Large intestine (tissue), 3 donors: ENCODE measurements at regions not wholly inside any gene's neighbourhood (a gene's known extent, or its start where the extent isn't known, plus 50 kb on each side); places are given as distances from the start of the nearest gene placed in this dataset.

Experiments used
- DNase-seq, 2 donors: peaks; one replicate each; pipeline versions ENCODE4 v3.0.0 to v3.0.0-alpha.2; 2013
- H3K27ac ChIP-seq: one replicate; pipeline ENCODE4 v1.5.1; 2013; ENCODE audit warnings: low read length
- H3K27me3 ChIP-seq: 2 replicates; pipeline ENCODE4 v1.6.1; 2013; ENCODE audit warnings: low read length; ENCODE audit not compliant: control insufficient read depth, insufficient read depth
- H3K36me3 ChIP-seq: 2 replicates; pipeline ENCODE4 v1.6.1; 2013; ENCODE audit warnings: low read length; ENCODE audit not compliant: control insufficient read depth, insufficient read depth
- H3K4me1 ChIP-seq: one replicate; pipeline ENCODE4 v1.6.1; 2013; ENCODE audit warnings: low read length; ENCODE audit not compliant: control insufficient read depth, insufficient read depth
- H3K4me3 ChIP-seq: one replicate; pipeline ENCODE4 v1.5.1; 2013; ENCODE audit warnings: low read length
- H3K9me3 ChIP-seq: one replicate; pipeline ENCODE4 v1.6.1; 2013; ENCODE audit warnings: mild to moderate bottlenecking, low read depth, low read length, moderate library complexity; ENCODE audit not compliant: control insufficient read depth
- WGBS: methylation state at CpG from one replicate; pipeline ENCODE4 v1.1.5; 2013; ENCODE audit warnings: low lambda C conversion rate; ENCODE audit not compliant: insufficient coverage; 5-methylcytosine and 5-hydroxymethylcytosine counted together

- H3K27ac ChIP-seq = no peak overlapping the region
- H3K36me3 ChIP-seq = no peaks in the 10 kb centered on the region
- no peak overlapping the region for H3K4me3 ChIP-seq
- no peak for DNase-seq
- H3K27me3 ChIP-seq = no peaks in the 10 kb centered on the region
- no peaks in the 10 kb centered on the region for H3K9me3 ChIP-seq
- no peaks in the 10 kb centered on the region for H3K4me1 ChIP-seq
These were observed 645.6 kb downstream of the RNF144B start for GRCh38 chr6:19032591-19033295.

- no peaks in the 10 kb centered on the region for H3K36me3 ChIP-seq
- H3K4me1 ChIP-seq = no peaks in the 10 kb centered on the region
- H3K27me3 ChIP-seq = no peaks in the 10 kb centered on the region
- no CpG with 5 or more reads among the region's 1 CpG for WGBS
- H3K4me3 ChIP-seq = no peak overlapping the region
- H3K27ac ChIP-seq = no peak overlapping the region
- DNase-seq = no peak
- H3K9me3 ChIP-seq = no peaks in the 10 kb centered on the region
These were observed 646.5 kb downstream of the RNF144B start for GRCh38 chr6:19033683-19034082.

DNA sequence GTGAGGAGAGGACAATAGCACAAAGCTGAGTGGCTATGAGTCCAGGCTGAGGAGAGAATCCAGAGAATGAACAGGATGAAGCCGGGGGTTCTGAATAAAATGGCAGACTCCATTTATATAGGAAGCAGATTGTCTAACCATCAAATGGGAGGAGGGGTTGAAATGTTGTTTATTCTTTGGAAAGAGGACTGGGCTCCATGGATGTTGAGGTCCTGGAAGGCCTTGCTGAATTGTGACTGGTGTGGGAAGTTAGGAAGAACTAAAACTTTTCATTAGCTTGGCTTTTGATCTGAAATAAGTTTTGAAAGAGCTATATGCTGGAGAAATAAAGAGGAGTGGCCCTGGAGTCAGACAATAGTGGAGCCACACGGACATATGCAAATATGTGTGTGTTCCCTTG is 647.8 kb downstream of the RNF144B start:
- no peak overlapping the region for H3K27ac ChIP-seq
- WGBS = no CpG with 5 or more reads among the region's 2 CpGs
- H3K4me1 ChIP-seq = no peaks in the 10 kb centered on the region
- no peaks in the 10 kb centered on the region for H3K9me3 ChIP-seq
- H3K36me3 ChIP-seq = no peaks in the 10 kb centered on the region
- no peaks in the 10 kb centered on the region for H3K27me3 ChIP-seq
- DNase-seq = no peak
- H3K4me3 ChIP-seq = no peak overlapping the region

GRCh38 chr6:19035461-19036195 is 648.5 kb downstream of the RNF144B start:
- H3K36me3 ChIP-seq = no peaks in the 10 kb centered on the region
- H3K4me1 ChIP-seq = no peaks in the 10 kb centered on the region
- no peak for DNase-seq
- WGBS = 95% methylated on average over 3 of the region's 7 CpGs
- no peaks in the 10 kb centered on the region for H3K27me3 ChIP-seq
- H3K27ac ChIP-seq = no peak overlapping the region
- no peaks in the 10 kb centered on the region for H3K9me3 ChIP-seq
- H3K4me3 ChIP-seq = no peak overlapping the region

DNA sequence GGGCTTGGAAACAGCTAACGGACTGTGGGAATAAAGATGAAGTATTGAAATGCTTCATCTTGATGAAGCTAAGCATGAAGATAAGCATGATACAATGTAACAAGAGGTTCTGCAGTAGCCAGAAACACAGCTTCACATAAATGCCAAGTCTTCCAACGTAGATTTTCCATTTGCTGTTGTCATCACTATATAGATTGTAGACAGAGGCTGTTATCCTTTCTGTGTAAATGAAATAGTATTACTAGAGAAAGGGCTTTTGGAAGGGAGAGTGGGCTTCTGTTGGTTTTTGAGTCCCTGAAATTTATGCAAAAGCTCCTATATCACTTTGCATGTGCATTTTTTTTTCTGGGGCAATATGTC is 649.0 kb downstream of the RNF144B start:
- Histone ChIP-seq H3K4me1 (no peaks in the 10 kb centered on the region), H3K27me3 (no peaks in the 10 kb centered on the region), H3K27ac (no peak overlapping the region), H3K4me3 (no peak overlapping the region), H3K9me3 (no peaks in the 10 kb centered on the region), H3K36me3 (no peaks in the 10 kb centered on the region)
- no peak for DNase-seq
- WGBS = no CpG with 5 or more reads among the region's 2 CpGs

- Histone ChIP-seq H3K27ac (no peak overlapping the region), H3K9me3 (no peaks in the 10 kb centered on the region), H3K36me3 (no peaks in the 10 kb centered on the region), H3K4me1 (no peaks in the 10 kb centered on the region), H3K27me3 (no peaks in the 10 kb centered on the region), H3K4me3 (no peak overlapping the region)
- WGBS = no CpG with 5 or more reads among the region's 4 CpGs
- DNase-seq = no peak
These were observed 650.5 kb downstream of the RNF144B start for GRCh38 chr6:19037607-19038006.

DNA sequence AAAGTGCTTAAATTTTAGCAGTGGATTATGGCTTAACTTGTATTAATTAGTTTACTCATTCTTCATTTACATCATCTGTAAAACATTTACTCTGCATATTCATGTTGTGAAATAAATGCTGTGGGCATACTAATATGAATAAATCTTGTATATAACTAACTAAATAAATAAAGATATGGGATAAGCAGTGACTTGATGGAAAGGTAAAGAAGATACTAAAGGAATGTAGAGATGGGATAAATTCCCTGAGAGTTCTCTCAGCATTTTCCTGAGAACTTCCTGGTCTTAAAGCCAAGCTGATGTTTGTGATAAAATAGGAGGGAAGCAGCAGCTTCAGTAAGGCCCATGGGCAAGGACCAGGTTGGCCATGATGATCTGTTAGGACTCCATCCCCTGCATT is 652.1 kb downstream of the RNF144B start:
- no peaks in the 10 kb centered on the region for H3K36me3 ChIP-seq
- no peaks in the 10 kb centered on the region for H3K9me3 ChIP-seq
- no peak for DNase-seq
- H3K27ac ChIP-seq = no peak overlapping the region
- H3K27me3 ChIP-seq = no peaks in the 10 kb centered on the region
- no peak overlapping the region for H3K4me3 ChIP-seq
- no peaks in the 10 kb centered on the region for H3K4me1 ChIP-seq

DNA sequence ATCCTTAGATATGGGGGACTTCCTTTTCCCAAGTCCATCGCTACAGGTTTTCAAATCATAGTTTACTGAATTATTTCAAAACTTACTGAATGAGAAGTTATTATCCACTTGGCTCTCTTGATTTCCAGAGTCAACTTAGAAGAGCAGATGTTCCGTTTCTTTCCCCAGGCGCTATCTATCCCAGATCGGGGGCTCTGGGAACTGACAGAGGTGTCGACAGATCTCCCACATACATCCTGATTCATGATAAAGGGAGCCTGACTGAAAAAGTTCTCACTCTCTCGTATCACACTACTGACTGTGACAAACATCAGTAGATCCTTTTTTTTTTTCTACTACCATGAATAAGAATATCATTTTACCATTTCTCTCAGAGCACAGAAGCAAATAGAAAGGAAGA is 654.8 kb downstream of the RNF144B start:
- Histone ChIP-seq H3K4me3 (no peak overlapping the region), H3K27ac (no peak overlapping the region), H3K36me3 (no peaks in the 10 kb centered on the region), H3K27me3 (no peaks in the 10 kb centered on the region), H3K9me3 (no peaks in the 10 kb centered on the region), H3K4me1 (no peaks in the 10 kb centered on the region)
- WGBS = 100% methylated on average over 1 of the region's 6 CpGs
- DNase-seq = no peak

- no CpG with 5 or more reads among the region's 5 CpGs for WGBS
These were observed 655.3 kb downstream of the RNF144B start for GRCh38 chr6:19042420-19042819.

GRCh38 chr6:19050765-19051164 is 663.6 kb downstream of the RNF144B start:
- Histone ChIP-seq H3K27me3 (no peaks in the 10 kb centered on the region), H3K36me3 (no peaks in the 10 kb centered on the region), H3K27ac (no peak overlapping the region), H3K4me1 (no peaks in the 10 kb centered on the region), H3K9me3 (no peaks in the 10 kb centered on the region), H3K4me3 (no peak overlapping the region)
- DNase-seq = no peak
- WGBS = no CpG with 5 or more reads among the region's 3 CpGs

More at GRCh38 chr6:19042420-19042819, 655.3 kb downstream of the RNF144B start:
- no peak overlapping the region for H3K4me3 ChIP-seq
- no peaks in the 10 kb centered on the region for H3K36me3 ChIP-seq
- no peaks in the 10 kb centered on the region for H3K9me3 ChIP-seq
- no peak overlapping the region for H3K27ac ChIP-seq
- no peaks in the 10 kb centered on the region for H3K4me1 ChIP-seq
- H3K27me3 ChIP-seq = no peaks in the 10 kb centered on the region
- no peak for DNase-seq

DNA sequence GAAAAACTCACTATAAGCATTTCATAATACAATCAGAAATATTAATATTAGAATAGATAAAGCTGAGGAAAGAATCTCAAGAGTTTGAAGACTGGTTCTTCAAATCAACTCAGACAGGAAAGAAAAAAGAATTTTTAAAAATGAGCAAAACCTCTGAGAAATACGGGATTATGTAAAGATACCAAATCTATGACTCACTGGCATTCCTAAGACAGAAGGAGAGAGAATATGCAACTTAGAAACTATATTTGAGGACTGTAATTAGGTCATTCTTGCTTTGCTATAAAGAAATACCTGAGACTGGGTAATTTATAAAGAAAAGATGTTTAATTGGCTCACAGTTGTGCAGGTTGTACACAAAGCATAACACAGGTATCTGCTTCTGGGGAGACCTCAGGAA is 665.1 kb downstream of the RNF144B start:
- H3K27ac ChIP-seq = no peak overlapping the region
- no peaks in the 10 kb centered on the region for H3K9me3 ChIP-seq
- H3K27me3 ChIP-seq = no peaks in the 10 kb centered on the region
- no peaks in the 10 kb centered on the region for H3K4me1 ChIP-seq
- no peak overlapping the region for H3K4me3 ChIP-seq
- DNase-seq = no peak
- WGBS = 83% methylated on average over 1 of the region's 1 CpG
- H3K36me3 ChIP-seq = no peaks in the 10 kb centered on the region
